Activated CD8-positive, alpha-beta T cell treated with anti-CD3 and anti-CD28 coated beads, Interleukin-2, amount 10 ng/mL, durations not matched to agents 7 days and 5 days (primary cell): ENCODE measurements at regions not wholly inside any gene's neighbourhood (a gene's known extent, or its start where the extent isn't known, plus 50 kb on each side); places are given as distances from the start of the nearest gene placed in this dataset.

Experiments
- ATAC-seq: fragments of 150-1000 bp; cut with Tn5 transposase; one replicate; pipeline ENCODE4 v1.10.0; 2021; ENCODE audit warnings: moderate library complexity
- CTCF ChIA-PET: fragments of 350-600 bp; sonication (Branson Sonifier 250); formaldehyde crosslinking; loops from one replicate; lab custom pipeline; 2021; ENCODE audit warnings: antibody characterized with exemption; lab: Charles Lee
- POLR2A ChIA-PET: fragments of 350-600 bp; sonication (Branson Sonifier 250); formaldehyde crosslinking; loops from one replicate; lab custom pipeline; 2021; ENCODE audit warnings: antibody characterized with exemption; lab: Charles Lee
- DNase-seq: peaks from one replicate; pipeline ENCODE4 v3.0.0-alpha.2; 2020
- H3K27ac Mint-ChIP-seq: one replicate; pipeline ENCODE4 v1.8.0; 2021; ENCODE audit warnings: mild to moderate bottlenecking, mixed read lengths
- H3K27me3 Mint-ChIP-seq: one replicate; pipeline ENCODE4 v1.8.0; 2021; ENCODE audit warnings: low read depth, mixed read lengths
- H3K36me3 Mint-ChIP-seq: one replicate; pipeline ENCODE4 v1.8.0; 2021; ENCODE audit warnings: low read depth, mixed read lengths
- H3K4me1 Mint-ChIP-seq: one replicate; pipeline ENCODE4 v1.8.0; 2021; ENCODE audit warnings: low read depth, mixed read lengths
- H3K4me3 Mint-ChIP-seq: one replicate; pipeline ENCODE4 v1.8.0; 2021; ENCODE audit warnings: mild to moderate bottlenecking, mixed read lengths
- H3K9me3 Mint-ChIP-seq: one replicate; pipeline ENCODE4 v1.8.0; 2022; ENCODE audit warnings: mixed read lengths; ENCODE audit not compliant: insufficient read depth

DNA sequence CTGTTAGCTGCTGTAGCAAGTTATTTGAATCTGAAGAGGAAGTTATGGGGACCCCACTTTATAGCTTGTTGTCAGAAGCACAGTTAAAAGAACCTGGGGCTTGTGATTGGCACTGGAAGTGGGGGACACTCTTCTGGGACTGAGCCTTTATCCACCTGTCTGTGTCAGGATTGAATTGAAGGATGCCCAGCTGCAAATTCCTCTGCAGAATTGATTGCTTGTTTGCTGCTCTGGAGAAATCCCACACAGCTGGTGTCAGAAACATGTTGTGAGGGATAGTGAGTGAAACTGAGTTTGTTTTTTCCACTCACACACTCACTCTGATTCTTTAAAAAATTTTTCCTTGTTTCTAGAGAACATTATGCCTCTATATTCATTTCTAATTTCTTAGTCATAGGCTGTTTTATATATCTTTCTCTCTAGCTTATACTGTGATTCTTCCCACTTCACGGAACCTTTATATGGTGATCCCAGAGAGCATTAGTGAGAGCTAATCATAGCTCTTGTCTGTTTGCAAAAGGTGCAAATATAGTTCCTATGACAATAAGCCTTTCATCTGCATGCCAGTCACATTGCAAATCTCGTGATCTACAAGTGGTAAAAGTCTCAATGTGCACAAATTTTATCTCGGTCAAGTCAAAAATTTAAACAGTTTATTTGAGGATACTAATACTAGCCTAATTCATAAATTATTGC, 188.5 kb upstream of the EDIL3 start:
- H3K27ac Mint-ChIP-seq: no peak overlapping the region
- ChIA-PET POLR2A (no interaction called here), CTCF (no interaction called here)
- no peak for ATAC-seq
- no peak for DNase-seq
- H3K27me3 Mint-ChIP-seq: no peaks in the 10 kb centered on the region
- no peaks in the 10 kb centered on the region for H3K9me3 Mint-ChIP-seq
- H3K4me3 Mint-ChIP-seq: no peak overlapping the region
- no peaks in the 10 kb centered on the region for H3K36me3 Mint-ChIP-seq
- H3K4me1 Mint-ChIP-seq: no peaks in the 10 kb centered on the region

DNA sequence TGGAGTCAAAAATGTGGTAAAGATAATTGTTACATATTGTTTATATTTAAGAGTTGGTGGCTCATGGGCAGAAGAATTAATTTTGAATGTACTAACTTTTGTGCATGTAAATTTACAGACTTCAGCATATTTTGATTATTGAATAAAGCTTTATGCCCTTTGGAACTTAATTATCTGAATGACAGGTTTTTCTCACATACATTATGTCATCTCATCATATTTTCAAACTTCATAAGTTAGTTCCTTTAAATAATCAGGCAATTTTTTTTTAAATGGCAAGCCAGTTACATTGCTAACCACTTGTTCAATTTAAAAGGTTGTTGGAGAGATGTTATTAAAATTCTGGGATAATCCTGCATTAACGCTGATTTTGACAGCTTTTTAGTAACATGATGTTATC, 184.6 kb upstream of the EDIL3 start:
- no peak overlapping the region for H3K4me3 Mint-ChIP-seq
- ChIA-PET CTCF (no interaction called here), POLR2A (no interaction called here)
- H3K36me3 Mint-ChIP-seq: no peaks in the 10 kb centered on the region
- DNase-seq (no peak), ATAC-seq (no peak)
- H3K27me3 Mint-ChIP-seq: no peaks in the 10 kb centered on the region
- H3K27ac Mint-ChIP-seq: no peak overlapping the region
- no peaks in the 10 kb centered on the region for H3K9me3 Mint-ChIP-seq
- no peaks in the 10 kb centered on the region for H3K4me1 Mint-ChIP-seq

DNA sequence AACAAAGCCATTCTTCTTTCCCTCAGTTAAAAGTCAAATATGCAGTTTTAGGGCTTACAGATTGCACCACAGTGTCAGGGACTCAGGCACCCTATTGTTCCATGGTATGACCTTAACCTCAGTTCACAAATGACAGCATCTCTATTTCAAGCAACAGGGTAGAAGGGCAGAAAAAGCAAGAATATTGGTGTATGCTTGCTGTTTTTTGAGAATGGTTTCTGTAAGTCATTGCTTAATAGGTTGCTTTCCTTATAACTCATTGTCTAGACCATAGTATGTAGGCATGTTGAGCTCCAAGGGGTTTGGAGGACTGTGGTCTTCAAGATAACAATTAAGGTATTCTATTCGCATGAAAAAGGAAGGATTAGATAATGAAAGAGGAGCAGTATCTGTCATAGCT, 183.5 kb upstream of the EDIL3 start:
- ChIA-PET POLR2A (no interaction called here), CTCF (no interaction called here)
- Mint-ChIP-seq H3K4me1 (no peaks in the 10 kb centered on the region), H3K4me3 (no peak overlapping the region), H3K36me3 (no peaks in the 10 kb centered on the region), H3K9me3 (no peaks in the 10 kb centered on the region), H3K27me3 (no peaks in the 10 kb centered on the region), H3K27ac (no peak overlapping the region)
- ATAC-seq (no peak), DNase-seq (no peak)

GRCh38 chr5:84565866-84566265, 181.2 kb upstream of the EDIL3 start:
- DNase-seq: no peak
- H3K27ac Mint-ChIP-seq: no peak overlapping the region
- H3K9me3 Mint-ChIP-seq: no peaks in the 10 kb centered on the region
- POLR2A ChIA-PET: no interaction called here
- no peaks in the 10 kb centered on the region for H3K27me3 Mint-ChIP-seq
- H3K4me3 Mint-ChIP-seq: no peak overlapping the region
- H3K4me1 Mint-ChIP-seq: no peaks in the 10 kb centered on the region
- CTCF ChIA-PET: no interaction called here
- no peak for ATAC-seq
- no peaks in the 10 kb centered on the region for H3K36me3 Mint-ChIP-seq

DNA sequence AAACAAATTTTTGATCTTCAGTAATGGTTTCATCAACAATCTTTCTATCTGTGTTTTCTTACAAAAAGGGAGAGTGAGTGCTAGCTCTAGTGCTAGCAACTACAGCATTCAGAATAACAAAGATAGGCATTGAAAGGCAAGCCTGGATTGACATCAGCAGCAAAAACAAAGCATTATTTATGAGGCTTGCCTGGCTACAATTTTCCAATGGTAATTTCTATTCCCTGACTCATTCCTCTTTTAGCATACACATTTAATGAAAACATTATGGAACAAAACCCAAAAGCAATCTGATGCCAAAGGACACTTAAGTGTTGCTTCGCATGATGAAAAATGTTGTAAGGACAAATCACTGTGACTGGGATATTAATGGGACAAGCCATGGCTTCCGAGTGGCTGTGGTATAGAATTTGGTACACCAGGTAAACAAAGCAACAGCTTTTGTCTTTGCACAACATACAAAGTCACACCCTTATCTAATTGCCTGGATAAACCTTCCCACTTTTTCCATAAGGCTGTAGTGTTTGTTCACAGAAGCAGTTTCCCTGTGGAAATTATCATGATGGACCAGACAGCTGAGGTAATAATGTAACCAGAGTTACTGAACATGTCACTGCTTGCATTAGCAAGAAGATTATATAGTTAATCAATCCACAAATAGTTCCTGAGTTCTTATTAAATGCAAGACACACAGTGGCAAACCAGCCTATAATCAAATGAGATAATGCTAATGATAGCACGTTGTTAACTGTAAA, 179.8 kb upstream of the EDIL3 start:
- Mint-ChIP-seq H3K27me3 (no peaks in the 10 kb centered on the region), H3K4me3 (no peak overlapping the region), H3K9me3 (no peaks in the 10 kb centered on the region), H3K4me1 (no peaks in the 10 kb centered on the region), H3K36me3 (no peaks in the 10 kb centered on the region), H3K27ac (no peak overlapping the region)
- no peak for DNase-seq
- ChIA-PET POLR2A (no interaction called here), CTCF (no interaction called here)
- no peak for ATAC-seq

DNA sequence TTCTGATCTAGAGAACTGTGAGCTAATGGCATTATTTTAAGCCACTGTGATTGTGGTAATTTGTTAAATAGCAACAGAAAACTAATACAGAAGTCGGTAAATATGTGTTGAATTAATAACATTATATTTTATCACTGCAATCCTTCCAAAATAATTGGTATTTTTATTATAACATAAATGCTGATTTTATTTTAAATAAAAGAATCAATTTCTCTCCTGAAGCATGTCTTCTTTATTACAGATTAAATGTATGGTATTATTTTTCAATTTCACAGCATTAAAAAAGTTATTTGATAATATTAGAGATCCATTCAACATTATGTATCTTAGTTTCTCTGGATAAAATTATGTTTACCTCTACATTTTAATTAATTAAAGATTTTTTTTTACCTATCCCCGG, 165.5 kb upstream of the EDIL3 start:
- Mint-ChIP-seq H3K4me3 (no peak overlapping the region), H3K27ac (no peak overlapping the region)

GRCh38 chr5:84549054-84549453, 164.4 kb upstream of the EDIL3 start:
- CTCF ChIA-PET: no interaction called here
- Mint-ChIP-seq H3K27me3 (no peaks in the 10 kb centered on the region), H3K4me1 (no peaks in the 10 kb centered on the region), H3K4me3 (no peak overlapping the region), H3K36me3 (no peaks in the 10 kb centered on the region), H3K27ac (no peak overlapping the region), H3K9me3 (no peaks in the 10 kb centered on the region)
- ATAC-seq: no peak
- no peak for DNase-seq
- POLR2A ChIA-PET: no interaction called here

More for the DNA sequence above, 165.5 kb upstream of the EDIL3 start:
- ChIA-PET CTCF (no interaction called here), POLR2A (no interaction called here)
- Mint-ChIP-seq H3K4me1 (no peaks in the 10 kb centered on the region), H3K9me3 (no peaks in the 10 kb centered on the region), H3K36me3 (no peaks in the 10 kb centered on the region), H3K27me3 (no peaks in the 10 kb centered on the region)
- DNase-seq (no peak), ATAC-seq (no peak)

- no peaks in the 10 kb centered on the region for H3K36me3 Mint-ChIP-seq
- CTCF ChIA-PET: no interaction called here
- no peak overlapping the region for H3K27ac Mint-ChIP-seq
Observed at GRCh38 chr5:84546686-84547085, 162.0 kb upstream of the EDIL3 start.

GRCh38 chr5:84536797-84537196, 152.1 kb upstream of the EDIL3 start:
- ChIA-PET CTCF (no interaction called here), POLR2A (no interaction called here)
- H3K27ac Mint-ChIP-seq: no peak overlapping the region
- H3K4me3 Mint-ChIP-seq: no peak overlapping the region
- H3K4me1 Mint-ChIP-seq: no peaks in the 10 kb centered on the region
- DNase-seq (no peak), ATAC-seq (no peak)
- H3K36me3 Mint-ChIP-seq: no peaks in the 10 kb centered on the region
- H3K9me3 Mint-ChIP-seq: peaks cover 6% of the 10 kb centered on the region
- no peaks in the 10 kb centered on the region for H3K27me3 Mint-ChIP-seq

More at GRCh38 chr5:84546686-84547085, 162.0 kb upstream of the EDIL3 start:
- Mint-ChIP-seq H3K4me3 (no peak overlapping the region), H3K4me1 (no peaks in the 10 kb centered on the region), H3K27me3 (no peaks in the 10 kb centered on the region), H3K9me3 (no peaks in the 10 kb centered on the region)
- DNase-seq: no peak
- ATAC-seq: no peak
- POLR2A ChIA-PET: no interaction called here

DNA sequence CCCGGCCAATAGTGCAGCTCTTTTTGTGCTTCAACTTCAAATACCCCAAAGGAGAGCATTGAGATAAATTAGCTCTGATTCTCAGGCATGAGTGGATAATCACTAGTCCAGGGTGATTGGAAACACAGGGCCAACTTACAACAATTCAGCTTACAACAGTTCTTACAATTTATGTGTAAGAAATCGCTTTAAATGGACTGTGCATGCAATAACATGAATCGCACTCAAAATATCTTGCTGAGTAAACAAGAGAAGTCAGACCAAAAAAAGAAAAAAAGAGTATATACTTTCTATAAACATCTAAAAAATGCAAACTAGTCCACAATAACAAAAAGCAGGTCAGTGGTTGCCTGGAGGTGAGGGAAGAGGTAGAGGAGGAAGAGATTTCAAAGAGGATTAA, 150.6 kb upstream of the EDIL3 start:
- H3K4me3 Mint-ChIP-seq: no peak overlapping the region
- no peaks in the 10 kb centered on the region for H3K4me1 Mint-ChIP-seq
- ChIA-PET CTCF (no interaction called here), POLR2A (no interaction called here)
- no peak for ATAC-seq
- H3K9me3 Mint-ChIP-seq: no peaks in the 10 kb centered on the region
- no peak overlapping the region for H3K27ac Mint-ChIP-seq
- H3K27me3 Mint-ChIP-seq: no peaks in the 10 kb centered on the region
- no peak for DNase-seq
- H3K36me3 Mint-ChIP-seq: no peaks in the 10 kb centered on the region

DNA sequence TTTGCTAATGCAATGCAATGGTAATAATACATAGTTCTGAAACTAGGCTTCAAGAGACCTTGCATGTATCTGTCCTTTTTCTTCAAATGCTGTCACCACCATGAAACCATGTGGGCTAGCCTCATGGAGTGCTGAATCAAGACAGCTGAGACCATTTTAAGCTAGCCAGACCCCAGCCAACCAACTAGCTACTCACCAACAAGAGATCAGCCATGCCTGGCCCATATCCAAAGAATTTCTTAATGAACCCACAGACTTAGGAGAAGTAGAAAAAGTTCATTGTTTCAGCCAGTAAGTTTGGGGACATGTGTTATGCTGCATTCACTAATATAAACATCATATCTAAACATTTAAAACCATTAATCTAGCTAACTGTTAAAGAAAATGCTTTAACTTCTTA, 139.8 kb upstream of the EDIL3 start:
- H3K4me3 Mint-ChIP-seq: no peak overlapping the region
- ATAC-seq (no peak), DNase-seq (no peak)
- H3K27ac Mint-ChIP-seq: no peak overlapping the region
- no peaks in the 10 kb centered on the region for H3K4me1 Mint-ChIP-seq
- ChIA-PET POLR2A (no interaction called here), CTCF (no interaction called here)
- no peaks in the 10 kb centered on the region for H3K27me3 Mint-ChIP-seq
- H3K36me3 Mint-ChIP-seq: no peaks in the 10 kb centered on the region
- no peaks in the 10 kb centered on the region for H3K9me3 Mint-ChIP-seq

DNA sequence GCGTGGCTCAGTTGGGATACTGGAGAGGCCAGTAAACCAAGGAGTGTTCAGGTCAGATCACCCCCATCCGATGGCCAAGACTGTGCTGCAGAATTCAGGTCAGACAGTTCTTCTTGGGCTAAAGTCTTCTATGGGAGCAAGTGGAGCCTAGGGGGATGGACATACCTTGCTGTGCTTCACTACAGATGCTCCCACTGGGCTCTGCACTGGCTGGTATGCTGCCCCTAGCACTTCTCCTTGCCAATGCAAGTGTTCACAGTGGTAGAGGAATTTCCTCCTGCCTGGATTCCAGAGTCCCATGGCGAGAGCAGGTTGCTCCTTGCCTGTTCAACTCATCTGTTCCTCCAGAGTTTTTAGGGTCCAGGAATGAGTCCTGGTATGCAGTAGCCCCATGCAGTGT, 134.2 kb upstream of the EDIL3 start:
- Mint-ChIP-seq H3K9me3 (no peaks in the 10 kb centered on the region), H3K4me1 (no peaks in the 10 kb centered on the region), H3K27ac (no peak overlapping the region), H3K36me3 (no peaks in the 10 kb centered on the region), H3K27me3 (no peaks in the 10 kb centered on the region), H3K4me3 (no peak overlapping the region)
- DNase-seq (no peak), ATAC-seq (no peak)
- POLR2A ChIA-PET: no interaction called here
- CTCF ChIA-PET: no interaction called here
